CD4-positive, alpha-beta T cell treated with Interleukin-17A for 1 hour (primary cell): ENCODE measurements at regions not wholly inside any gene's neighbourhood (a gene's known extent, or its start where the extent isn't known, plus 50 kb on each side); places are given as distances from the start of the nearest gene placed in this dataset.
"Not testable (repeated sequence)": the region's sequence is repeated elsewhere in the genome, so short reads cannot be mapped to it uniquely, and the experiment has no call there.

ENCODE experiments used
- DNase-seq: peaks from one replicate; pipeline ENCODE4 v3.0.0-alpha.2; 2020

DNA sequence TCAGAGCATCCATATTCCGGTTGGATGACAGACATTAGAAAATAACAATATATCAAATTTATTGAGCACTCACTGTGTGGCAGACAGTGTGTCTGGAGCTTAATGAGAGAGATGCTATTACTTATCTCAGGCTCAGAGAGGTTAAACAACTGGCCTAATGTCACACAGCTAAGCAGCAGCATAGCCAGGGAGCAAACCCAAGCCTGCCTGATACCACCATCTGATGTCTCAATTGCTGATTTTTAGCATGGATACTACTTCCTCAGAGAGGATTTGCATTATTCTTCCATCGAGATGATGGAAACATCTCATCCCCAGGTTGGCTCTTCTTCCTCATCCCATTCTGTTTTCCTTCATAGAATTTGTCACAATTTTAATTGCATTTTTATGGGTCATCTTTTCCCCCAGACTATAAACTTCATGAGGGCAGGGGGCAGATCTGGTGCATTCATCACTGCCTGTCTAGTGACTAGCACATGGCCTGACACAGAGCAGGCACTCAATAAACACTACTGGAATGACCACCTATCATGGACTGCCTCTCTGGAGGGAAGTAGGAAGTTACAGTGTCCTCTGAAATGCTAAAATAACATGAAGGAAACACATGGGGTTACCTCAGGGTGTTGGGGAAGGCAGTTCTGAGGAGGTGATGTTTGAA lies 344.8 kb upstream of the CCL2 start:
- no peak for DNase-seq

GRCh38 chr17:33914125-33914524 lies 341.0 kb upstream of the CCL2 start:
- no peak for DNase-seq

DNA sequence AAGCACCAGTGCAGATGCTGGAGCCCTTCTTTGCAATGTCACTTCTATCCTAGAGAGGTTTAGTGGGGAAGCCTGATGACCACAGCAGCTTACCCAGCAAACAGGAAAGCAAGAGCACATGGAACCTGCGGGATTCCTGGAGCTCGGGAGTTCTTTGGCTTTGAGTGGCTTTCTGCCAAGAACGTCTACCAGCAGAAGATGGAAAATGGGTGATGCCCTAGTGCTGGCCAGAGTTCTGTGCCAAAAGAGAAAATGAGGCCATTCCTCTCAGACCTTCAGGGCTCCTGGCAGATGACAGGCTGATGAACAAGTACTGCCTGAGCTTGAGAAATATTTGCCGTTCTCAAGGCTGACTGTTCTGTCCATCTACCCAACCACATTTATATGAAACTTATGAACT lies 332.1 kb upstream of the CCL2 start:
- DNase-seq = no peak

DNA sequence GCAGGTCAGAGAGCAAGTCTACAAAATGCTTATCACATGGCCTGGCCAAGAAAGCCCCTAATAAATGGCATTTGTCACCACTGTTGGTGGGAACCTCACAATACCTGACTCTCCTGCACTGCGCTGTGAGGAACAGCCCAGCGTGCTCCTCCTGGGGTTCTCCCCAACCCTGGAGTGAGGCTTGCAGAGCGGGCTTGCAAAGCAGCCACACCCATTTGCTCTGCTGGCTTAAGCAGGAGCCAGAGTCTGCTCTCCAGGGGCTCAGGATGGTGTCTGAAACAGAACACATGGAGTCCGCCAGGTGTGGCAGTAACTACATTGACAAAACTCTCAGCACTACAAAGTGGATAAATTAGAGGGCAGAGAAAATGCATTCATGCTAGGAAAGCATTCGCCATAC lies 331.0 kb upstream of the CCL2 start:
- DNase-seq = no peak

DNA sequence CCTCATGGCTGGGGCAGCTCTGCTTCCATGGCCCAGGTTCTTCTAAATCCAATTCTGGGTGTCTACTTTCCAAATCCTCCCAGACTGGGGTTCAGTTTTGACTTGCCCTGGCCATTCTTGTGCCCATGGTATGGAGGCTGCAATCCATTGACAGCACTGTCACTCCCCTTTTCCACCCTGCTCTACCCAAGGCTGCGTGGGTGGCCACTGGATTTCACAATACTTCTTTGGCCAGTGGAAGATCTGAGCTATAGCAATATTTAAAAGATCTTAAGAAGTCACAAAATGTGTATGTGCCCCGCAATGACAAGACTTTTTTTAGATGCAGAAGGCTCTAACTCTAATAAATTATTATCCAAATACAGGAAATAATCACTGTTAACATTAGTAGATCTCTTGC lies 329.4 kb upstream of the CCL2 start:
- no peak for DNase-seq

DNA sequence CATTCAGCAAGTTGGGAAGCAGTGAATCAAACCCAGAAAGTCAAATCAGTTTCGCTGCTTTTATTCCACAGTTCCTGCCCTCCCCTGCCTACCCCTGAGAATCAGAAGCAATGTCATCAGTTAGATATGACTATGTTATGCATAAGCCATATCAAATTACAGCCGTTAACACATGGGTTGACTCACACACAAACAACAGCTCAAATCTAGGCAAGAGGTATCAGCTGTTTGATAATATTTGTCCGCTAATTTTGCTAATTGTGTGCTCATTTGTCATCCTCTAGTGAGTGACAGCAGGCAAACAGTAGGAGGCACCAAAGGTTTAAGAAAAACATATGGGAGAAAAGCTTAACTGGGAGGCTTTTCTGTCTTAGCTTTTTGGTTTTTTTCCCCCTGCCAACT lies 327.4 kb upstream of the CCL2 start:
- no peak for DNase-seq

DNA sequence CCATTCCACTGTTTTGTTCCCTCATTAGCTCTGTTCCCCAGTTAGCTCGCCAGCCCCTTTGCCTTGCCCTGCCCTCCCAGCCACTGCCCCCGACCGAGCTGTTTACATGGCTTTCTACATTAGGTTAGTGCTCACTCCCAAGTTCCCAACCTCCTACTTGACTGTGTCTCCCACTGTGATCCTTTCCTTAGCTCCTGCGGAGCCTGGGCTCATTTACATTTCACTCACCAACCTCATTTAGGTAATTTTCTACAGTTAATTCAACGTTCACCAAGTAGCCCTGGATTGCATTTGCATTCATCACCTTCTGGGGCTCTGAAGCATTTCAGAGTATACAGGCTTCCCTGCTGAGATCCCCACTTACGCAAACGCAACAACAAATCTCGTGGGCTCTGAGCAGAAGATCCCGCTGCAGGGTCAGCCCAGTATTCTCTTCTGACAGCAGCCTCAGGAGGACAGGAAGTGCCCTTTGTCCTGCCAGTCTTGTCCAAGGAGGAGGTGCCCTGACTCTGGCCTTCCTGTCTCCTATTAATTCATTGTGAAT lies 325.8 kb upstream of the CCL2 start:
- DNase-seq = no peak

DNA sequence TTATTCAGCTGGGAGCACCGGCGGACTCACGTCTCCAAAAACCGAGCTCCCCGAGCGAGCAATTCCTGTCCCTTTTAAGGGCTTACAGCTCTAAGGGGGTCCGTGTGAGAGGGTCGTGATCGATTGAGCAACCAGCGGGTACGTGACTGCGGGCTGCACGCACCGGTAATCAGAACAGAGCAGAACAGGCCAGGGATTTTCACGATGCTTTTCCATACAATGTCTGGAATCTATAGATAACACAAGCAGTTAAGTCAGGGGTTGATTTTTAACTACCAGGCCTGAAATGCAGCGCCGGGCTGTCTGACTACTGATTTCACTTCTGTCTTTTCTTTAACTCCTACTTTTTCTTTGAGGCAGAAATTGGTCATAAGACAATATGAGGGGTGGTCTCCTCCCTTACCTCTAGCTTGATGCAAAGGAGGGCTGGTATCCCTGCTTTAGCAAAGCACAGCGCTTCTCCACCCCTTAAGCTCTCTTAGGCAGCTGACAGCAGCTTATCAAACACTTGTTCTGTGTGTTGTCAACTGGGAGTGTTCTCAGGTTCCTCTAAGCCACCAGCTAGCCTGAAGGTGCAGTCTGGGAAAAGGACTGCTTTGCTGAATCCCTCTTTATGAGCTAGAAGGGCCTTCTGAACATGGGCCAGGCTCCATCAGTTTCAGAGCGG lies 323.8 kb upstream of the CCL2 start:
- not testable (repeated sequence) for DNase-seq

DNA sequence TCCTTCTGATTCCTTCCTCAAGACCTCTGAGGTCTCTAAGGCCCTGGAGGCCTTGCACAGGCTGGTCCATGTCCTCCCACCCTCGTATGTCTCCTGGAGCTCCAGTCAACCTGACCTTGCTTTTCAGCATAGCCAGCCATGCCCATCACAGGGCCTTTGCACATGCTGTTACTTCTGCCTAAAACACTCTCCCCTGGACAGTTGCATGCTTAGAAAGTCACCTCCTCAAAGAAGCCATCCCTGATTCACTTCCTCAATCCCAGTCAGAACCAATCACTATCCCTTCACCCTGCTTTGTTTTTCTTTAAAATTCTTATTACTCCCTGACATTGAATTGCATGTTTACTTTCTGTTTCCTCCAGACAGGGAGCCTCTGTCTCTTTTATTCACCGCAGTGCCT lies 322.1 kb upstream of the CCL2 start:
- DNase-seq = no peak

- DNase-seq = no peak
These were observed 321.5 kb upstream of the CCL2 start for GRCh38 chr17:33933576-33933975.

GRCh38 chr17:33934696-33935095 lies 320.4 kb upstream of the CCL2 start:
- no peak for DNase-seq

- DNase-seq = no peak
These were observed 319.3 kb upstream of the CCL2 start for GRCh38 chr17:33935822-33936221.

DNA sequence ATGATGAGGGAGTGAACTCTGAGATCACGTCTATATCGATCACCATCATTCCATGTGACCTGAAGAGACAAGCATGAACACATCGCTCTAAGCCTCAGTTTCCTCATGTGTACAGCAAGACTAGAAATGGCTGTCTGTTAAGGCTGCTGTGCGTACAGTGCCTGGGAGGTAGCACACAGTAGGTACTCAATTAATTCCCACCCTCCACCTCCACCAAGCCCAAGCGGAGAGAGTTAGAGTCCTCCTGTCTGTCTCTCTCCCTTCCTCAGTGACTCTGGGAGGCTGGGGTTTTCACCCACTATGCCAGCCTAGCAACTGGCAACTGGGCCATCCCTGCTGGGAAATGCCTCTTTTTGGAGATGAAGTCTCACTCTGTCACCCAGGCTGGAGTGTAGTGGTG lies 318.3 kb upstream of the CCL2 start:
- DNase-seq = no peak

DNA sequence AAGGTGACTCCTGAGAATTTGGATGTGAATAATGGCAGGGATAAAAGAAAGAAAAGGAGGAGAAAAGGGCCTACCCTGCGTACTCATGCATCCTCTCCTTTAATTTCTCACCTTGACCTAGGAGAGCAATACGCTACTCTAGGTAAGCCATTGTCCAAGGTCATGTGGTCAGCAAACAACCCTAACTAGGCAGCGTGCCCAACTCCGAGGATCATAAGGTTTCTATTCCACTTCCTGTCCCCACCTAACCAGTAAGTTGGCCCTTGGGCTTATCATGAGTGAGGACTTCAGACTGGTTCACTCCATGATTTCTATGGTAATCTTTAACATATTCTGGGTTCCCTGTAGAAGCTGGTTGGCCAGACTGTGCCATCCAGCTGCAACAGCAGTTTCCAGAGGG lies 315.1 kb upstream of the CCL2 start:
- DNase-seq = no peak

GRCh38 chr17:33940769-33941370 lies 314.2 kb upstream of the CCL2 start:
- no peak for DNase-seq

GRCh38 chr17:33941744-33942143 lies 313.3 kb upstream of the CCL2 start:
- no peak for DNase-seq

GRCh38 chr17:33942414-33942813 lies 312.7 kb upstream of the CCL2 start:
- no peak for DNase-seq

GRCh38 chr17:33944412-33944811 lies 310.7 kb upstream of the CCL2 start:
- no peak for DNase-seq

DNA sequence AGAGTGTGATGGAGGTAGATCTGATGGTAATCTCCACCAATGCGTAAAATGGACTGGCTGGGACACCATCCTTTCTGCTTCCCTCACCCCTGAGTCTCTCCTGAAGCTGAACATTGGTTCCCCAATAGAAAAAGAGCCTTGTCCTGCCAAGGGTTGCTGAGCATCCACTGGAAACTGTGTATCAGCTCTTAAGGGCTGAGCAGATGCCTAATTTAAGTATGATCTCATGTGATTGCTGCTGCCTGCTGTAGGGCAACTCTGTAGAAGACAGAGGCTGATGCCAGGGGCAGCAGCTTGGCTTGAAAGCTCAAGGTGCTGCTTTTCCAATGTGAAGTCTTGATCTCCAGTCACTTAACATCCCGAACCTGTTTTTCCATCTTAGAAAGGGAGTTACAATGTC lies 310.3 kb upstream of the CCL2 start:
- no peak for DNase-seq

DNA sequence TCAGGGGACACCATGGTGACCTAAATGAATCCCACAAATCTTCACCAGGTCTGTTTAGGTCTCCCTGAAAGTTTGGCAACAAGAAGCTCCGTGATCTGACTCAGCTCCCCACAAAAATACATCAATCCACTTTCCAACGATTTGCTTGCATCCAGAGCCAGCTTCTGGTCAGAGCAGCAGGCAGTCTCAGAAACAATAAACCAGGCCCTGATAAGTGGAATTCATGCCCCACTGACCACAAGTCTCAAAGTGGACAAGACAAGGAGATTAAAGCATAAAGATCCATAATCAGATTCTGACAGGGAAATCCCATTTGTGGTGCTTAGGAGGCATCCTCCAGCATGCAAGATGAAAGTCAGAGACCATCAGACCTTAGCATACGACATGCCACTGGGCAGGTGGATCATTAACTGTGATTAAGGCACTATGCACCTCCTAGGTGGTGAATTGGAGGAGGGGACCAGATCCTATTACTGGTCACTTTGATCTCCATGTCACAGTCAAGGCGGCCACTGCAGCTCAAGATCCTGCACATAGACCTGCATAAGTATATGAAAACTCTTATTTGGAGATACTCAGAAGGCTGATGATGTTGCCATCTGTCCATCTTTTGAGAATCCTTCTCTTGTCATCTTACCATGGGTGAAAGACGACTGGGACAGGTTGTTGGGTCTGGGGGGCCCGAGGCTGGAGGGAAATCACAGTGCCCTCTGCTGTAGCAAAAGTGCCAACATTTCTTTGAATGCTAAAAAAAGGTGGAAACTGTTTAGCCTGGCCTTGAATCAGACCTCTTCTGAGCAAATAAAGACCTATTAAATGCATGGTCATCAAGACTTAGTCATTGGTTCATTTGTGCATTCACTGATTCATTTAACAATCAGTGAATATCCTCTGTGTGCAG lies 309.2 kb upstream of the CCL2 start:
- DNase-seq = no peak

GRCh38 chr17:33947762-33948161 lies 307.3 kb upstream of the CCL2 start:
- DNase-seq = no peak

DNA sequence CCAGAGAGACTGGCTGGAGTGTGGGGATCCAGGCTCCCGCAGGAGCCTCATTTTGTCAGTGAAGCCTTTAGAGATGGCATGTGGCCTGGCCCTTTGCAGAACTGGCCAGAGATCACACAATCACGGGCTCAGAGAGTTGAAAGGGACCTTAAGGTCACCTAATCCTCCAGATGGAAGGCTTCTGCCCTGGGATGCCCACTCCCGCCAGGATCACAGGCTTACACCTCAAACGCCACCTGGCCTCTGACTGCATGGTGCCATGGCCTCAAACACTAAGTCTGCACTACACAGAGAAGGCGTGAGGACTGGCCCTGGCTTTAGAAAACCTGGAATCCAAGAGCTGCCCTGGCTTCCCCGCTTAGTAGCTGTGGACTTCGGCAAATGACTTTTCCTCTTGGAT lies 306.8 kb upstream of the CCL2 start:
- no peak for DNase-seq

DNA sequence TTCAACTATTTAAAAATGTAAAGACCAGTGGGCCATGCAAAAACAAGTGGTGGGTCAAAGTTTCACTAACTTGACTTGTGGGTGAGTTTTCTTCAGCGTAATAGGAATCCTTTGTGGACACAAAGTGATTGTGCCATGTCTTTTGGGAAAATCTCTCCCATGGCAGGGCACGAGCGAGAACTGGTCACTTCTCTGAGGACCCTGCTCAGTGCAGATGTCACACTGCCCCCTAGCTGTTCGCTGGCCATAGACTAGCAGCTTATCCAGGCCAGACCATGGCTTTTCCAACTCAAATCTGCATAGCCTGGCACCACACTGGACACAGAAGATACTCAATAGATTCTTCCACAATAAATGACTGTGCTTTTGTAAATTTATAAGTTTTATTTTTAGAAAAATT lies 306.0 kb upstream of the CCL2 start:
- DNase-seq = no peak
